ENCODE measurements at regions not wholly inside any gene's neighbourhood (a gene's known extent, or its start where the extent isn't known, plus 50 kb on each side); places are given as distances from the start of the nearest gene placed in this dataset.

- DNase-seq (ENCODE audit: insufficient read length, low spot score) (no peak), FAIRE-seq (no peak)
- no peak for TF ChIP-seq CTCF (IDR thresholded peaks at IDR 0.05; ENCODE audit: insufficient read depth, missing control alignments)
Observed at GRCh38 chr2:18171191-18172139, 293.0 kb downstream of the KCNS3 start.

DNA sequence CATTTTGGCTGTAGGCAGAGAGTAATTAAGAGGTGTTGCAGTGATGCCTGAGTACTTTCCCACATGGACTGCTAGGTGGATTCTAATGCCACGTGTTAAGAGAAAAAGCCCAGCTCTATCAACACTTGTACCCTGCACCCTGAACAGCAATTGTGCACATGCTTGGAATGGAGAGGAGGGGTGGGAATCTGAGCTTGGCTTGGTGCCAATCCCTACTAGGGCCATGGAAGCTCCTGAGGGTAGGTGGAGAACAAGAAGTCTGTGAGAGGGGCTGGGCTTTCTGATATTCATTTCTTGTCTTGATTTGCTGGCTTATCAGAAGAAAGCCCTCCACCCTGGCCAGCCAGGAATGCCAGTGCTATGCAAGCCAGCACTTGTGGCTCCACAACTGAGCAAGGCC lies 292.2 kb downstream of the KCNS3 start:
- DNase-seq (ENCODE audit: insufficient read length, low spot score) (no peak), FAIRE-seq (no peak)
- TF ChIP-seq CTCF (IDR thresholded peaks at IDR 0.05; ENCODE audit: insufficient read depth, missing control alignments), result no peak

- FAIRE-seq (no peak), DNase-seq (ENCODE audit: insufficient read length, low spot score) (no peak)
- TF ChIP-seq CTCF (IDR thresholded peaks at IDR 0.05; ENCODE audit: insufficient read depth, missing control alignments), result no peak
Observed at GRCh38 chr2:18169893-18170175, 291.4 kb downstream of the KCNS3 start.

DNA sequence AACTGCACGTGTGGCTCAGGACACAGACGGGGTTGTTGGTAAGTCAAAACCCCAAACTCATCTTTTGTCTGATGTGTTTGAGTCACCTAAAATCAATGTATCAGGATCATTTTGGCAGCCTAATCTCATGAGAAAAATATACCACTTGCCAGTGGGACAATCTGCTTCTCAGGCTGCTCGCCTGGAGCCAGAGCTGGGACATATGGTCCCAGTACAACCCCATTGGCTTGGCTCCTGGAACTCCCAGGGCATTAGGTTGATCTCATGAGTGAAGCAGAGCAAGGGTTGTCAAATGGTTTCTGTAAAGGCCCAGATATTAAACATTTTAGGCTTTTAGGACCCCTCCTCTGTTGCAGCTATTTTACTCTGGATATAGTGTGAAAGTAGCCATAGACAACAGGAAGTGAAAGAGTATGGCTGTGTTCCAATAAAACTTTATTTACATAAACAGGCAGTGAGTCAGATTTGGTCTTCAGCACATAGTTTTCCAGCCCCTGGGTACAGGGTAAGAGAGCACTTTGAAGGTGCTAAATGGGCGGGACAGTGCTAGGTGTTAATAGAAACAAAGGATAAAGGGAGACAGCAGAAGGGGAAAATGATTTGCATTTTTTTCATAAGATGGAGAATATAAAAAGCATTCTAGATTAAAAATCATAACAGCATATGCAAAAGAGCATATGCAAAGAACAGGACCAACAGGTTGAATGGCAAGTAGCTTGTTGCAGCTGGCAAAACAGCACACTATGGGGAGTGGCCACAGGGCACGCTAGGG lies 290.8 kb downstream of the KCNS3 start:
- FAIRE-seq (no peak), DNase-seq (ENCODE audit: insufficient read length, low spot score) (no peak)
- TF ChIP-seq CTCF (IDR thresholded peaks at IDR 0.05; ENCODE audit: insufficient read depth, missing control alignments), result no peak

- FAIRE-seq (no peak), DNase-seq (ENCODE audit: insufficient read length, low spot score) (no peak)
- TF ChIP-seq CTCF (IDR thresholded peaks at IDR 0.05; ENCODE audit: insufficient read depth, missing control alignments), result no peak
Observed at GRCh38 chr2:18167871-18168270, 289.4 kb downstream of the KCNS3 start.

- TF ChIP-seq CTCF (IDR thresholded peaks at IDR 0.05; ENCODE audit: insufficient read depth, missing control alignments), result no peak
- DNase-seq (ENCODE audit: insufficient read length, low spot score) (no peak), FAIRE-seq (no peak)
Observed at GRCh38 chr2:18161681-18162080, 283.2 kb downstream of the KCNS3 start.

- FAIRE-seq, result no peak
- no peak for DNase-seq (ENCODE audit: insufficient read length, low spot score)
- TF ChIP-seq CTCF (IDR thresholded peaks at IDR 0.05; ENCODE audit: insufficient read depth, missing control alignments), result no peak
Observed at GRCh38 chr2:18159896-18160295, 281.4 kb downstream of the KCNS3 start.

Data from D721Med (cell line).